Stimulated activated naive CD8-positive, alpha-beta T cell treated with anti-CD3 and anti-CD28 coated beads, Interleukin-15, Interleukin-2, amounts not matched to agents 100 ng/mL and 50 ng/mL, for 24 hours (primary cell): ENCODE measurements at regions not wholly inside any gene's neighbourhood (a gene's known extent, or its start where the extent isn't known, plus 50 kb on each side); places are given as distances from the start of the nearest gene placed in this dataset.
"Not testable (repeated sequence)": the region's sequence is repeated elsewhere in the genome, so short reads cannot be mapped to it uniquely, and the experiment has no call there.

Source experiments
- H3K27ac Mint-ChIP-seq: one replicate; pipeline ENCODE4 v1.8.0; 2021; ENCODE audit warnings: mild to moderate bottlenecking, mixed read lengths
- H3K27me3 Mint-ChIP-seq: one replicate; pipeline ENCODE4 v1.8.0; 2021; ENCODE audit warnings: mixed read lengths
- H3K36me3 Mint-ChIP-seq: one replicate; pipeline ENCODE4 v1.8.0; 2021; ENCODE audit warnings: low read depth, mixed read lengths
- H3K4me1 Mint-ChIP-seq: one replicate; pipeline ENCODE4 v1.8.0; 2021; ENCODE audit warnings: low read depth, mixed read lengths
- H3K4me3 Mint-ChIP-seq: one replicate; pipeline ENCODE4 v1.8.0; 2021; ENCODE audit warnings: mild to moderate bottlenecking, mixed read lengths
- H3K9me3 Mint-ChIP-seq: one replicate; pipeline ENCODE4 v1.8.0; 2021; ENCODE audit warnings: mixed read lengths

DNA sequence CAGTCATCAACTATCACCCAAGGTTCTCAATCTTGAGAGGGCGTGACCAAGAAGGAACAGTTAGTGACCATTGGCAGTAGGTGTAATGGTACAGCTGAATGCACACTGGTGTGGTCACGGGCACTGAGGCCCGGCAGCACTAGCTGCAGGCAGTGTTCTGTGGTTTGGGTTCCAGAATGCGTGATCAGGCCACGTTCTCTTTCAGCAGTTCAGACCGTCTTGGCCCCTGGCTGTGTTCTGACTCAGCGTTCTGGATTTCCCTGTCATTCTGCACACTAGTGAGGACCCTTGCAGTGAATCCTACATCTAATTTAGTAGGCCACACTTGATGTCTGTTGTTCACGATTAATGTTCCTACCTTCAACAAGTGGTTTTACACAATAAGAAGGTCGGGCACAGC is 220.5 kb upstream of the SLCO3A1 start:
- Mint-ChIP-seq H3K36me3 (no peaks in the 10 kb centered on the region), H3K4me3 (no peak overlapping the region), H3K27ac (no peak overlapping the region), H3K4me1 (no peaks in the 10 kb centered on the region), H3K27me3 (no peaks in the 10 kb centered on the region), H3K9me3 (peaks cover 3% of the 10 kb centered on the region)

DNA sequence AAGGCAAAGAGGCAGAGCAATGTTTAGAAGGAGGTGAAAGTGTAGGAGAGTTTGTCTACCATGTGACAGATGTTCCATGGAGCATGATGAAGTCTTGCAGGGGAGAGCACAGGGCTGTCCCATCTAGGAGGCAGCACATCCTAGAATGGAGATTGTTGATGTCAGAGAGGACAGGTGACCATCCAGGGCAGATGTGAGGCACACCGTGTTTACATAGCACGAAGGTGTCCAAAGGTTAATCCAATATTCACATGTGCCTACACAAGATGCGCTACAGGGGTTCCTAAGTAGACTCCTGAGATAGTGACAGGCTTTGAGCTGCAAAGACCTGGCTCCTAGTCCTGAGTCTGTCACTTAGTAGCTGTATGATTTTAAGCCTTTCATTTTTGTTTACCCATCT is 219.3 kb upstream of the SLCO3A1 start:
- Mint-ChIP-seq H3K27ac (no peak overlapping the region), H3K4me3 (no peak overlapping the region), H3K36me3 (no peaks in the 10 kb centered on the region), H3K9me3 (peaks cover 4% of the 10 kb centered on the region), H3K27me3 (no peaks in the 10 kb centered on the region), H3K4me1 (no peaks in the 10 kb centered on the region)

DNA sequence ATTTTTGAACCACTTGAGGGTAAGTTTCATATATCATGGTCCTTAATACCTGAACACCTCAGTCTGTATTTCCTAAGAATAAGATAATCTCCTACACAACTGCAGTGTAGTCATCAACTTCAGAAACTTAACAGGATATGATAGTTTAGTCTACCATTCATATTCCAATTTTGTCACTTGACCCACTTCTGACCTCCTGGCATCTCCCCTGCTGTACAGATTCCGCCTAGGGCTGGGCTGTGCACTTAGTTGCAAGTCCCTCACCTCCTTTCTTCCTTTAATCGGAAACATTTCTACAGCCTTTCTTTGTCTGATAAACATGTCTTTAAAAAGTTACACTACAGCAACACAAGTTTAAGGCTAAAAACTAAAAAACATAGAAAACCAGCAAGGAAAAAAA is 218.4 kb upstream of the SLCO3A1 start:
- no peak overlapping the region for H3K4me3 Mint-ChIP-seq
- H3K27ac Mint-ChIP-seq = no peak overlapping the region
- H3K36me3 Mint-ChIP-seq = no peaks in the 10 kb centered on the region
- no peaks in the 10 kb centered on the region for H3K27me3 Mint-ChIP-seq
- H3K4me1 Mint-ChIP-seq = no peaks in the 10 kb centered on the region
- H3K9me3 Mint-ChIP-seq = peaks cover 4% of the 10 kb centered on the region

DNA sequence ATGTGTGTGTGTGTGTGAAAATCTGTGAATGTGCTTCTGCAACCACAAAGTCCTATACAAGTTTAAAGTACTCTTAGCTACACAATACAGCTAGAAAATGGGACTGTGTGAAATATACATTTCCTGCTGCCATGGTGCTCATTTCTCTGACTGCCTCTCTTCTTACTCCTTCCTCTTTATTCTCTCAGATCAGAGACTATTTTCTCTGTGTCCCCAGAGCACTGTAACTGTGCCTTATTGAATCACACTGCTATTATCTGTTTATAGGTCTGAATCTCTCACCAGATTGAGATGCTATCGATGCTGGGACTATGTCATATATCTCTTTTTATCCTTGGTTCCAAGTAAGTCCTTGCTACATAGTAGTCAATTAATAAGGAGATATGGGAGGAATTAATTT is 217.9 kb upstream of the SLCO3A1 start:
- peaks cover 7% of the 10 kb centered on the region for H3K9me3 Mint-ChIP-seq
- no peaks in the 10 kb centered on the region for H3K4me1 Mint-ChIP-seq
- H3K27ac Mint-ChIP-seq = no peak overlapping the region
- H3K4me3 Mint-ChIP-seq = no peak overlapping the region
- no peaks in the 10 kb centered on the region for H3K36me3 Mint-ChIP-seq
- H3K27me3 Mint-ChIP-seq = no peaks in the 10 kb centered on the region

DNA sequence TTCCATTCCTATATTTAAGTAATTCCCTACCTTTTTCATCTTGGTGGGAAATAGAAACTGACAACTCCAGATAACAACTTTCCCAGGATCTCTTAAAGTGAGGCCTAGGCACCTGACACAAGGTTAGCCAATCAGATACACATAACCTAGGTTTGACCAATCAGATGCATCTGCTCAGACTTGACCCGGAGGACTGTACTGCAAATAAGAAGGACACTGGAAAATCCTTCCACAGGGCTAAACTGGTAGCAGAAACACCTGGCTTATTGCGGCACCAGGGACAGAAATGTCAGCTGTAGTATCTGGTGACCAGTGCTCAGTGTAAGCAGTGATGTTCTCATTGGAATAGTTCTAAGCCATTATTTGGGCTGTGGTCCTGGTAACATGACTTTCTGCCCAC is 204.5 kb upstream of the SLCO3A1 start:
- H3K4me3 Mint-ChIP-seq = no peak overlapping the region
- no peaks in the 10 kb centered on the region for H3K4me1 Mint-ChIP-seq
- no peaks in the 10 kb centered on the region for H3K9me3 Mint-ChIP-seq
- H3K27me3 Mint-ChIP-seq = peaks cover 5% of the 10 kb centered on the region
- no peaks in the 10 kb centered on the region for H3K36me3 Mint-ChIP-seq
- no peak overlapping the region for H3K27ac Mint-ChIP-seq

DNA sequence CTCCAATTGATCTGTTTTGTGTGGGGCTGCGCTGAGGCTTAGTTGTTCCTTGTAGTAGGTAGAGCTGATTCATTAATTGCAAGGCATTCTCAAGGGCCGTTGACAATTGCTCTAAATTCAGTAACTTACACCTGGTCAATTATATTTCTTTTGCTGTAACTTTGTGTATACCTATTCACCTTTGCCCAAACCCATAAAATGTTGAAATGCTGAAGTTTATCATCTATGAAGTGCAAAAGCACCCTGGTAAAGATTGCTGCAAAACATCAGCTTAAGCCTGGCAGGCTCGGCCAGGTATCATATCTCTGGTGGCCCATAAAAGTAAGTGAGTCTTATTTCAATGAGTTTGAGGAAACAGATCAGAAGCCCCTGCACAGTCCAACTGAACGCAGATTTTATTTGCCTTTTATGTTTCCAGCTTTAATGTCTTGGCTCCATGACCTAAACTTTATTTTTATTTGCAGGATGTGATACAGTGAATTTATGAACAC is 203.6 kb upstream of the SLCO3A1 start:
- Mint-ChIP-seq H3K36me3 (no peaks in the 10 kb centered on the region), H3K27me3 (peaks cover 5% of the 10 kb centered on the region), H3K9me3 (no peaks in the 10 kb centered on the region), H3K27ac (no peak overlapping the region), H3K4me1 (no peaks in the 10 kb centered on the region), H3K4me3 (no peak overlapping the region)

DNA sequence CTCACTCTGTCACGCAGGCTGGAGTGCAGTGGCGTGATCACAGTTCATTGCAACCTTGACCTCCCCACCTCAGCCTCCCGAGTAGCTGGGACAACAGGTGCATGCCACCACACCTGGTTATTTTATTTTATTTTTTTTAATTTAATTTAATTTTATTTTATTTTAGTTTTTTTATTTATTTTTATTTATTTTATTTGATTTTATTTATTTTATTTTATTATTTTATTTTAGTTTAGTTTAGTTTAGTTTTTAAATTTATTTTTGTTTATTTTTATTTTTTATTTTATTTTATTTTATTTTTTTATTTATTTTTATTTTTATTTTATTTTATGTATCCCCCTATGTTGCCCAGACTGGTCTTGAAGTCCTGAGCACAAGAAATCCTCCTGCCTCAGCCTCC is 202.3 kb upstream of the SLCO3A1 start:
- H3K27ac Mint-ChIP-seq = no peak overlapping the region
- no peaks in the 10 kb centered on the region for H3K36me3 Mint-ChIP-seq
- H3K4me1 Mint-ChIP-seq = peaks cover 6% of the 10 kb centered on the region
- H3K4me3 Mint-ChIP-seq = no peak overlapping the region
- H3K27me3 Mint-ChIP-seq = peaks cover 15% of the 10 kb centered on the region
- H3K9me3 Mint-ChIP-seq = no peaks in the 10 kb centered on the region

DNA sequence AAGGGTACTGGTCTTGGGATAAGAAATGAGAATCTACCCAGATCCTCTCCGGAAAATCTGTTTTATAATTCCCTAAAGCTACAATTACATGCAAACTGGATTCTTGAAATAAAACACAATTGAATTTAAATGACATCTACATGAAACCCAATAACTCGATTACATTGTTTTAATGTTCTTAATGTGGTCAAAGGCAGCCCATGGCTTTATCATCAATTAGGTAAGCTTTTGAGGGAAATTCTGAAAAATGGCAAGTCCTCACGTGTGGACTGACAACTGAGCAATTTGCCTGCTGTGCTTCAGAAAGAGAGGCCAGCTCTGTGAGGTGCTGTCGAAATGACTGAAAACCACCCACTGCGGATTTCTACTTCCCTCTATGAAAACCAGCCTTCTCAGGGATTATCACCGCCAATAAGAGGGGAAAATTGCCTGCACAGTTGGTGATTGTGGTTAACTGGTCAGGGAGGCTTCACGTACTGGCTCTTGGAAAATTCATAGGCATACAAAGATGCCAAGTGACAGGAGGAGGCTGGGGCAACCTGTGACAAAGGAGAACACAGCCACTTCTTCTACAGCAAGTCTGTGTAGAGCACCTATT is 200.8 kb upstream of the SLCO3A1 start:
- no peak overlapping the region for H3K4me3 Mint-ChIP-seq
- H3K27me3 Mint-ChIP-seq = peaks cover 26% of the 10 kb centered on the region
- no peak overlapping the region for H3K27ac Mint-ChIP-seq
- peaks cover 6% of the 10 kb centered on the region for H3K4me1 Mint-ChIP-seq
- H3K36me3 Mint-ChIP-seq = no peaks in the 10 kb centered on the region
- no peaks in the 10 kb centered on the region for H3K9me3 Mint-ChIP-seq

DNA sequence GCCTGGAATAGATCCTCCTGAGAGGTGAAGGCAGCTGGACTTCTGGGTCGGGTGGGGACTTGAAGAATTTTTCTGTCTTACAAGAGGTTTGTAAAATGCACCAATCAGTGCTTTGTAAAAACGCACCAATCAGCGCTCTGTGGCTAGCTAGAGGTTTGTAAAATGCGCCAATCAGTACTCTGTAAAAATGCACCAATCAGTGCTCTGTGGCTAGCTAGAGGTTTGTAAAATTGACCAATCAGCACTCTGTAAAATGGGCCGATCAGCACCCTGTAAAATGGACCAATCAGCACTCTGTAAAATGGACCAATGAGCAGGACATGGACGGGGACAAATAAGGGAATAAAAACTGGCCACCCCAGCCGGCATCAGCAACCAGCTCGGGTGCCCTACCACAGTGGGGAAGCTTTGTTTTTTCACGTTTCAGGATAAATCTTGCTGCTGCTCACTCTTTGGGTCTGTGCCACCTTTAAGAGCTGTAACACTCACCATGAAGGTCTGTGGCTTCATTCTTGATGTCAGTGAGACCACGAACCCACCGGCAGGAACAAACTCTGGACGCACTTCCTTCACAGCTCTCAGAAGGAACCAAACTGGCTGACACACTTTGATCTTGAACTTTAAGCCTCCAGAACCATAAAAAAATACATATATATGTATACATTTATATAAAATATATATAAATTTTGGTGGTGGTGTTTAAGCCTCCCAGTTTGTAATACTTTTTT is 197.8 kb upstream of the SLCO3A1 start:
- not testable (repeated sequence) for H3K4me3 Mint-ChIP-seq, H3K9me3 Mint-ChIP-seq, H3K36me3 Mint-ChIP-seq, H3K27ac Mint-ChIP-seq
- peaks cover 11% of the 10 kb centered on the region for H3K4me1 Mint-ChIP-seq
- H3K27me3 Mint-ChIP-seq = peaks cover 31% of the 10 kb centered on the region

DNA sequence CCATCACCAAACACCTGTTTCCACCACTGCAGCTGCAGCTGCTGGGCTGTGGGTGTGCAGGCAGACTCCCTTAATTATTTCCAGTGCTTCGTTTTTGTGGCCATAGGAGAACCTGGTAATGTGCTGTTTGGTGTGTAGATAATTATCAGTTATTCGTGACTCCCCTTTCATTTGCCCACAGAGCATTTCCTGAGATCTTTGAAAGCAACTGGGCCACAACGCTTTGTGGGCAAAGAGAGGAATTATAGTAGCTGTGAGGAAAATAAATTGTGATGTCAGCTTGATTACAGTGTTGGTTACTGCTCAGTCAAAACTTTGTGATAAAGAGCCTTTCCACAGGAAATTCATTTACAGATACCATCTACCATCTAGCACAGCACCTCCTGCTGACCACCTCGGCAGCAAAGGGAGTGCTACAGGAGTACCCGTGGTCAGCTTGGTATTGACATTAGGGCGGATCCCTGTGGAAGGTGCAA is 193.3 kb upstream of the SLCO3A1 start:
- H3K9me3 Mint-ChIP-seq = no peaks in the 10 kb centered on the region
- no peaks in the 10 kb centered on the region for H3K36me3 Mint-ChIP-seq
- H3K27me3 Mint-ChIP-seq = peaks cover 29% of the 10 kb centered on the region
- no peak overlapping the region for H3K4me3 Mint-ChIP-seq
- H3K4me1 Mint-ChIP-seq = peaks cover 11% of the 10 kb centered on the region
- H3K27ac Mint-ChIP-seq = no peak overlapping the region

DNA sequence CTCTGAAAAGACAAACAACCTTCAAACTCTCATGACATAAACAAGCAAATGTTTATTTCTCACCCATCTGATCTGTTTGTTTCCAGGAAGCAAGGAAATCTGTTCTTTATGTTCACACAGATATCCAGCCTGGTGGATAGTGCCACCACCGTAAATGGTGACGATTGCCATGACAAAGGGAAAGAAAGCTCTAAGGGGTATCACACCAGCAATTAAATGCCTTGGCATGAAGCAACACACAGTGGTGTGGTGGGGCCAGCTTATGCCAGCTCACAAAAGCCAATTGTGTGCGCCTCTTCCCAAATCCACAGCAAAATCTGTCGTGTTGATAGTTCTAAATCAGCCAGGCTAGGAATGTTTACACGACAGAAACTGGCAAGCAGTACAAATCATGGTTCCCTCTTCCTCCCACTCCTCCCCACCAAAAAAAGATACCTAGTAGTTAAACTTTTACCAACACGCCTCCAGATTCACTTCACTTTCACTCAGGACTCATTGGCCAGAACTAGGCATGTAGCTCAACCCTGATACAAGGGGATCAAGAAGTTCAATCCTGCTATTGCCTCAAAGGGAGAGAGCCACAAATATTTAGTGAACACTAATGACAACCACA is 189.2 kb upstream of the SLCO3A1 start:
- Mint-ChIP-seq H3K36me3 (no peaks in the 10 kb centered on the region), H3K27me3 (peaks cover 4% of the 10 kb centered on the region), H3K4me1 (peaks cover 5% of the 10 kb centered on the region), H3K27ac (no peak overlapping the region), H3K4me3 (no peak overlapping the region), H3K9me3 (no peaks in the 10 kb centered on the region)

DNA sequence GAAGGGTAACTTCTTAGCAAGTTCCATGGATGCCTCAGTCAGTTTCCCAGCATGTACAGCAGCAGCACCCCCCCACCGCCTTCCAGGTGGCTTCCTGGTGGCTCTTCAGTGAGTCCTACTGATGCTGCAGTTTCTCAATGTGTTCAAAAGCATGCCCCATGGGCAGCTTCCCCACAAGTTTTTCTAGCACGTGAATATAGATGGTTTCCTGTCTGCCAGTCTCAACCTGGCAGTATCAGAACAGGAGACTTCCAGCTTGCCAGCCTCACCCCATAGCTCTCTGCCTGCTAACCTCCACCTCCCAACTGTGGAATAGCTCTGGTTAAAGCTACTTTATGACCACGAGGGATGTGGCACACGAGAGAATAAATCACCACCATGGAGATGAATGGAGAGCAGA is 188.3 kb upstream of the SLCO3A1 start:
- H3K4me3 Mint-ChIP-seq = no peak overlapping the region
- no peak overlapping the region for H3K27ac Mint-ChIP-seq
- H3K36me3 Mint-ChIP-seq = no peaks in the 10 kb centered on the region
- H3K27me3 Mint-ChIP-seq = peaks cover 4% of the 10 kb centered on the region
- H3K4me1 Mint-ChIP-seq = peaks cover 3% of the 10 kb centered on the region
- H3K9me3 Mint-ChIP-seq = no peaks in the 10 kb centered on the region

DNA sequence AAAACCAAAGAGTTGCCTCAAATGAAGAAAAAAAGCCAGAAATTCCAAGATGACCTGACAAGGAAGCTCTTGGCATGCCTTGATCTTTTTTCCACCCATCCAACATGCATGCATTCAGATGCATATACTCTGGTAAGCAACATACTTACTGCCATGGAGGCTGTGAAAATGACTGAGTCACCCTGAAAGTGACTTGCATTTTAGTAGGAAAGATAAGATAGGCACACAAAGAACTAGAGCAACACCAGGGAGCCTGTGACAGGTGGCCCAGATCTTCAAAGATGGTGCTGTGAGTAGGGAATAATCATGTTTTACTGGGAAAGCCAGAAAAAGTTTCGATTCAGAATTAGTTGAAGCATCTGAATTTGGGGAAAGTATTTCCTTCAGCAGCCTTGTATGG is 185.1 kb upstream of the SLCO3A1 start:
- H3K4me1 Mint-ChIP-seq = no peaks in the 10 kb centered on the region
- no peaks in the 10 kb centered on the region for H3K27me3 Mint-ChIP-seq
- H3K36me3 Mint-ChIP-seq = no peaks in the 10 kb centered on the region
- H3K4me3 Mint-ChIP-seq = no peak overlapping the region
- H3K9me3 Mint-ChIP-seq = no peaks in the 10 kb centered on the region
- H3K27ac Mint-ChIP-seq = no peak overlapping the region

DNA sequence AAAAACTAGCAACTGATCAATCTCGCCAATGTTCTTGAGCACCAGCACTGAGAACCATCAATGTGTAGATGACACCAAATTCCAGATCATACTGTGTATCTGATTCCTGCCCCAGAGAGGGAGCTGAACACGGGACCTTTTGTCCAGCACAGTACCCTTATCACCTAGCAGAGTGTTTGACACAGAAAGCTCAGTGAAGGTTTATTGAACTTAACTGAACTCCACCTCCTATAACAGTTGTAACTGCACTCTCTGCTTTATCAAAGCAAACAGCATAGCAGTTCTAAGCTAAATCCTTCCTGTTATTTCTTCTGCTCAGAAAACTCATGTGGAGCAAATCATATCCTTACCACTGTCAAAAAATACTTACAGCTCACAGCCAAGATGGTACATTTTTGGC is 183.4 kb upstream of the SLCO3A1 start:
- H3K4me1 Mint-ChIP-seq = no peaks in the 10 kb centered on the region
- no peaks in the 10 kb centered on the region for H3K36me3 Mint-ChIP-seq

DNA sequence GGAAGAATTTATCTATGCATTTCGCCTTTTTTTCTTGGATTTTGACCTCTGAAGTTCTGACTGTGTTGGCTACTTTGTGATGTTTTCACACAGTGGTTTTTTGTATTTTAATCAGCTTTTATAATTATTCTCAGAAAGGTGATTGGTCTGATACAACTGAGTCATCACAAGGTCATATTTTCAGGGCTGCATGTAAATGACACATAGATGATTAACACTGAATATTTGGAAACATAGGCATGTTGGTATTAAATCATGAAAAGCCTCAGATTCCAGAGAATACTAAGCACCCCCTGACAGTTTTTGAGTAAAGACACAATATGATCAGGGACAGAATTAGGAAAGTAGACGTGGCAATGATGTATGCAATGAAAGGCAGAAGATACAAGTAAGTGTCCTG is 175.5 kb upstream of the SLCO3A1 start:
- H3K4me1 Mint-ChIP-seq = no peaks in the 10 kb centered on the region
- no peaks in the 10 kb centered on the region for H3K36me3 Mint-ChIP-seq
- H3K27me3 Mint-ChIP-seq = peaks cover 16% of the 10 kb centered on the region
- no peak overlapping the region for H3K4me3 Mint-ChIP-seq
- peaks cover 13% of the 10 kb centered on the region for H3K9me3 Mint-ChIP-seq
- no peak overlapping the region for H3K27ac Mint-ChIP-seq

More for the DNA sequence above, 183.4 kb upstream of the SLCO3A1 start:
- Mint-ChIP-seq H3K4me3 (no peak overlapping the region), H3K27me3 (peaks cover 3% of the 10 kb centered on the region), H3K27ac (no peak overlapping the region), H3K9me3 (peaks cover 13% of the 10 kb centered on the region)
